ENCODE measurements at regions not wholly inside any gene's neighbourhood (a gene's known extent, or its start where the extent isn't known, plus 50 kb on each side); places are given as distances from the start of the nearest gene placed in this dataset.

DNA sequence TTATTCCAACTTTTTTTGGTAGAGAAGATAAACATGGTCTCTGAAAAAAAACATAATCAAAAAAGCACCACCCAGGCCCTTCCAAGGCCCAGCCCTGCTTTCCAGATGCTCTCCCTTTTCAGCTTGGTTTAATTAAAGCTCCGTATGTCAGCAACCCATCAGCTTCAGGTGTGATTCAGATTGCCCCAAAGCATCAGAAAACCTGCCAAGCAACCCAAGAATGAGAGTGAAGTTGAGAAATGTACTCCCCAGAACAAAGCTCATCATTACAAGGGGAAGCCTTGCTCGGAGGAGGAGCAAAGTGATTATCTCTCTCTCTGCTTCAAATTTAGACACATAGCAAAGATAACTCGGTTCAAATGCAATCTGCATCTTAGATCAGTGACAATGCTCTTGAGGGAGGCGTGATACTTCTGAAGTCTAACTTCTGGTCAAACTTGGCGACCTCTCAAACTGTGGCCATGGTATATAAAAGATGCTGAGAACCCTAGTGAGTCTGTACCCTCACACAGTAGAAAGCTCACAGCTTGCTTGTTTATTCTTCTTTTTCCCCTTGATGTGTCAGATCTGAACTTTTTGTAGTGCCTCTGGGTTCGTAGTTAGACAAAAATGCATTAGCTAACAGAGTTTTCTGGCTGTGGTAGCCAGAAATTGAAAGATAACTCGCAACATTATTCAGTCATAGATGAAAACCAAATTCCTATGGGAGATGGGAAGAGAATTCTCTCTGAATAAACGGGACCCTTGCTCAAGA is 63.3 kb upstream of the ZC3H11B start:
- TF ChIP-seq GATA2 (IDR thresholded peaks at IDR 0.05; ENCODE audit: low read depth, low read length) (no peak), GATA3 (IDR thresholded peaks at IDR 0.05; ENCODE audit: low read depth, low read length) (no peak)

Measured in SH-SY5Y (cell line).